HL-60 (cell line): ENCODE measurements at regions not wholly inside any gene's neighbourhood (a gene's known extent, or its start where the extent isn't known, plus 50 kb on each side); places are given as distances from the start of the nearest gene placed in this dataset.
"Not testable (repeated sequence)": the region's sequence is repeated elsewhere in the genome, so short reads cannot be mapped to it uniquely, and the experiment has no call there.

Experiments used
- DNase-seq, 2 experiments: peaks; one replicate each; pipeline ENCODE4 v3.0.0-alpha.2; 2010 to 2020; ENCODE audit warnings: low read depth in 1 of 2, low spot score in 1 of 2
- H3K27ac ChIP-seq: fragments of 250-450 bp; sonication (Bioruptor Pico); replicated peaks from 2 replicates; pipeline ENCODE4 v1.5.1; 2020; ENCODE audit warnings: mild to moderate bottlenecking, moderate library complexity
- H3K27me3 ChIP-seq: fragments of 250-450 bp; sonication (Bioruptor Pico); 2 replicates; pipeline ENCODE4 v1.5.1; 2021; ENCODE audit warnings: mild to moderate bottlenecking, moderate library complexity; ENCODE audit not compliant: insufficient read depth, poor library complexity, severe bottlenecking
- H3K4me3 ChIP-seq: replicated peaks from 2 replicates; pipeline ENCODE4 v1.5.1; 2011; ENCODE audit warnings: mild to moderate bottlenecking, control low read depth, low read length; ENCODE audit not compliant: insufficient read depth
- SPI1 ChIP-seq: IDR thresholded peaks from 2 replicates; pipeline ENCODE4 v1.6.1; 2012; ENCODE audit warnings: low read depth, mild to moderate bottlenecking, borderline replicate concordance
- TF ChIP-seq, protein P1 (sequence below): IDR thresholded peaks from one replicate; pipeline ENCODE4 v1.5.1; 2011; ENCODE audit warnings: low read length, control low read depth, inconsistent platforms; ENCODE audit not compliant: insufficient read depth

DNA sequence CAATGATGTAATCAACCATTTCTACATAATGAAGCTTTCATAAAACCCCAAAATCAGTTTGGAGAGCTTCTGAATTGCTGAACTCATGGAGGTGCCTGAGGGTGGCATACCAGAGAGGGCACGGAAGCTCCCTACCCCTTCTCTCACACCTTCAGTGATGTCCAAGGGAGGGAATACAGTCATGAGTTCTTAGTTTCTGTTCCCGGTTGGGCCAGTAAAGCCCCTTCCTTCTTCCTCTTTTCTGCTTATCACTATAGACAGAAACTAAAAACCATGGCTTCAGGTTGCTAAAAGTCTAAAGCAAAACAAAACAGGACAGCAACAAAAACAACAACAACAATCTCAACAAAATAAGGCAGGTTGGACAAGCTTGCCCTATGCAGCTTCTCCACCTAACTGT is 260.0 kb downstream of the SPATA31A6 start:
- H3K27me3 ChIP-seq, H3K27ac ChIP-seq, H3K4me3 ChIP-seq: not testable (repeated sequence)
- TF ChIP-seq SPI1: peak; percentile 27; the same call in 1 of the 2 replicates
- DNase-seq: peak in 1 of 2 experiments; percentile 7

- DNase-seq, H3K4me3 ChIP-seq, H3K27me3 ChIP-seq, H3K27ac ChIP-seq: not testable (repeated sequence)
Measured at GRCh38 chr9:42461436-42461835, 278.0 kb downstream of the SPATA31A6 start.

GRCh38 chr9:42461863-42462262 is 278.4 kb downstream of the SPATA31A6 start:
- not testable (repeated sequence) for H3K27me3 ChIP-seq, H3K27ac ChIP-seq, DNase-seq, H3K4me3 ChIP-seq

DNA sequence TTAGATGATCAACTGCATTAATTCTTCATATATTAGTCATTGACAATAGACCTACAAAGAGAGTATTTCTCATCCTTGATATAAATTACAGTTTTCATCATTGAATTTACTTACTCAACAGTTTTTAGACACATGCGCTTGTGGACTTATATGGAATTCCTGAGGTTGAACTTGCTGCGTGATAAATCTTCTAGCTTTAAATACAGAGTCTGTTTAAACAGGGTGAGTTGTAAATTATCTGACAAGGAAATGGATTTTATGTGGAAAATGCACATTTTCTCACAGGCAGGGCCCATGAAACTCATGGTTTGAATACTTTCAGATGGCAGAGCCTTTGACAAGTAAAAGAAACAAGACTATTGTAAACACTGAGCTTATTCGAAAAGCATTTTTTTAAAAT is 280.5 kb downstream of the SPATA31A6 start:
- H3K27ac ChIP-seq, H3K4me3 ChIP-seq, DNase-seq, H3K27me3 ChIP-seq: not testable (repeated sequence)

GRCh38 chr9:42470577-42470976 is 287.1 kb downstream of the SPATA31A6 start:
- not testable (repeated sequence) for H3K27ac ChIP-seq, H3K4me3 ChIP-seq, H3K27me3 ChIP-seq, DNase-seq
- TF ChIP-seq, protein P1, sequence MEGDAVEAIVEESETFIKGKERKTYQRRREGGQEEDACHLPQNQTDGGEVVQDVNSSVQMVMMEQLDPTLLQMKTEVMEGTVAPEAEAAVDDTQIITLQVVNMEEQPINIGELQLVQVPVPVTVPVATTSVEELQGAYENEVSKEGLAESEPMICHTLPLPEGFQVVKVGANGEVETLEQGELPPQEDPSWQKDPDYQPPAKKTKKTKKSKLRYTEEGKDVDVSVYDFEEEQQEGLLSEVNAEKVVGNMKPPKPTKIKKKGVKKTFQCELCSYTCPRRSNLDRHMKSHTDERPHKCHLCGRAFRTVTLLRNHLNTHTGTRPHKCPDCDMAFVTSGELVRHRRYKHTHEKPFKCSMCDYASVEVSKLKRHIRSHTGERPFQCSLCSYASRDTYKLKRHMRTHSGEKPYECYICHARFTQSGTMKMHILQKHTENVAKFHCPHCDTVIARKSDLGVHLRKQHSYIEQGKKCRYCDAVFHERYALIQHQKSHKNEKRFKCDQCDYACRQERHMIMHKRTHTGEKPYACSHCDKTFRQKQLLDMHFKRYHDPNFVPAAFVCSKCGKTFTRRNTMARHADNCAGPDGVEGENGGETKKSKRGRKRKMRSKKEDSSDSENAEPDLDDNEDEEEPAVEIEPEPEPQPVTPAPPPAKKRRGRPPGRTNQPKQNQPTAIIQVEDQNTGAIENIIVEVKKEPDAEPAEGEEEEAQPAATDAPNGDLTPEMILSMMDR: peak; percentile 21

DNA sequence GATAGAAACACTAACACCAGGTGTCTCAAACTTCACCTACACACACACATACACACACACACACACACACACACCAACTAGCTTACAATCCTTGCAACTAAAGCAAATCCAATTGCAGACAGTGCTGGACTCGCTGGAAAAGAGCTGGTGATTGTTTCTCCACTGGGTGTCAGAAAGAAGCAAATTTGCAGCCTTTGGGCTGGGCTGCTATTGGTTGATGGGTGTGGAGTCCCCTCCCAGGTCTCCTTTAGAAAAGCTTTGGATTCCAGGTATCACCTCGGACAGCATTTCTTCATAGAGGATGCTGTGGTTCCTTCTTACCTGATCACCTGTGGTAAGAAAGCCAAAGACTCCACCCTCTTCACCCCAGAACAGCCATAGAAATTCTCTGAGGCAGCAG is 307.5 kb downstream of the SPATA31A6 start:
- DNase-seq, H3K27me3 ChIP-seq, H3K27ac ChIP-seq, H3K4me3 ChIP-seq: not testable (repeated sequence)

DNA sequence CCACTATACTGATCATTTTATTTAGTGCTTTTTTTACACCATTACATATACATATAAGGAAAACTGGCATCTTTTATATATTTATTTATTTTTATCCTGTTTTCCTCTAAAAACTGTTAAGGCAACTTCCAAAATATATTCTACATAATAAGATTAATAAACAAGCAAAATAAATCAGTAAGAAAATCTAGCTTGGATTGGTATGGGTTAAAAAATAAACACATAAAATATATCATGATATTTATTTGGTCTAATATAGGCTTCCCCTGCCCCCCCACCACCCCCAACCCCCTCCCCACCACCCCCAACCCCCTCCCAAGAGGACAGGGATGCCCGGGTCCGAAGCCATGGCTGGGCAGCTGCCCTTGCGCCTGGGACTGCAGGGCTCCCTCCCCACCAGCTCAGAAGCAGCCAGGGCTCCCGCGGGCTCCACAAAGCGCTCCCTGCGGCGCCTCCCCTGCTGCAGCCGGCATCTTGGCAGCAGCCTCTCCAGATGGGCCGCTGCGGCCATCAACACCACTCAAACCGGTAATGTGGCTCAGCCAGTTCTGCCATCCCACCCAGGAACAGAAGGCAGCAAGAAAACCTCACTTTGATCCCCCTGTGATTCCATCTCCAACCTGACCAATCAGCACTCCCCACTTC is 319.3 kb downstream of the SPATA31A6 start:
- not testable (repeated sequence) for DNase-seq, H3K27ac ChIP-seq, H3K27me3 ChIP-seq, H3K4me3 ChIP-seq

DNA sequence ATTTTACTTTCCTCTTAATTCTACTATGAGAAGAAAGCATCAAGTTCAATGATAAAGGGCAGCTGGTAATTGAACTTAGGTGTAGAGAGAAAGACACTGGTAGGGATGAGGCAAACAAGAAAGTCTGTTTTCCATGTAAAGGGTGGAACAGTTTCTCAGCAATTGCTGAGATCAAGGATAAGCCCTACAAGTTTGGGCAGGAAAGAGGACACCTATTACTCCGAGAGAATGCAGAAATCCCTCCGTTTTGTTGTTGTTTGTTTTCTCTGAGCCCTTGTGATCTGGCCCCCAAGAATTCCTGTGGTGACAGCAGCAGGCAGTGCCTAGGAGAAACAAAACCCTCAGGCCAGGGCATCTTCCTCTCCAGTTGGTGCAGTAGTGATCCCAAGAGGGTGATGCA is 324.7 kb downstream of the SPATA31A6 start:
- DNase-seq, H3K4me3 ChIP-seq, H3K27ac ChIP-seq, H3K27me3 ChIP-seq: not testable (repeated sequence)

DNA sequence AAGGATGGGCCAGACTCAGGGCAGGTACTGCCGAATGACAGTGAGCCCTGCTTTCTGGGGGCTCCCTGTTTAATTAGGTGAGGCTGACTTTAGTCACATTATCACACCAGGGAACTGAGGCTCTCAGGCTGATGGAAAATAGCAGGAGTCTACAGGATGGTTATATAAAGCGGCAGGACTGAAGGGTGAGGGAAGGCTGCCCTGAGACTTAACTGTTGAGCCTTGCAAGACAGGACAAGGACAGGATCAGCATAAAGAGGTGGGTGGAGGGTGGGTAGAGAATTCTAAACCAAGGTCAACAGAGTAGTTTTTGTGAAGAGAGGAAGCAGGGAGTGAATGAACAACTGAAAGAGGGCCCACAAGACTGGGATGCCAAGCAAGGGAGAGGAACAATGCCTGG is 330.1 kb downstream of the SPATA31A6 start:
- H3K27ac ChIP-seq, H3K27me3 ChIP-seq, H3K4me3 ChIP-seq, DNase-seq: not testable (repeated sequence)

DNA sequence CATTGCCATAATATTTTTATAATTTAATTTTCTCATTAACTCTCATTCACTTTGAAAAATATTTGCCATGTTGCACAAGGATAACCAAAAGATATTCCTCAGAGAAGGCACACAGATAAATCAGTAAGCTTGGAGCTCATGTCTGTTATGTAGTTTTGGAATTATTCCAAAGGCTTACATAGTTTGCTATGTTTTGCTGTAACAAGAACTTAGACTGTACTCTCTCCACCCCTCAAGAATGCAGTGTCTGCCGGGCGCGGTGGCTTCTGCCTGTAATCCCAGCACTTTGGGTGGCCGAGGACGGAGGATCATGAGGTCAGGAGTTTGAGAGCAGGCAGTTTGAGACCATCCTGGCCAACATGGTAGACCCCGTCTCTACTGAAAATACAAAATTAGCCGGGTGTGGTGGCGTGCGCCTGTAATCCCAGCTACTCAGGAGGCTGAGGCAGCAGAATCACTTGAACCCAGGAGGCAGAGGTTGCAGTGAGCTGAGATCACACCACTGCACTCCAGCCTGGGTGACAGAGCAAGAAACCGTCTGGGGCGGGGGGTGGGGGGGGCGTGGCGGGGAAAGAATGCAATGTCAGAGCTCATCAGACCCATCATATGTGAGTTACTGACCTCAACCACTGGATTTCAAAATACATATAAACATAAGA is 351.0 kb downstream of the SPATA31A6 start:
- DNase-seq, H3K27me3 ChIP-seq, H3K4me3 ChIP-seq, H3K27ac ChIP-seq: not testable (repeated sequence)

DNA sequence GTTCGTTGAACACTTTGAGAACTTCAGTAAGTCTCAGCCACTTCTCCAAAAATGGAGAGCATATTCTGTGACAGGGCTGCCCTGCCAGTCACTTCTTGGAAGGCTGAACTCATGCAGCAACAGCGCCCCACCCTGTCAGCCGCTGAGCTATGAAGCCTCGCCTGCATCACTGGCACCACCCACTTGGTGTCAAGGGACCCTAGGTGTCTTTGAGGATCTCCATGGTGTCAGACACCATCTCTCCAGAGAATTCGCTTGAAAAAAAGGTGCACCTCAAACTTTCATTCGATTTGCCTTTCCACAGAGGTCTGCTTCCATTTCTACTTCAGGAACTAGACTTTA is 351.5 kb downstream of the SPATA31A6 start:
- DNase-seq: peak in 1 of 2 experiments; percentile 71
- not testable (repeated sequence) for H3K27ac ChIP-seq, H3K27me3 ChIP-seq, H3K4me3 ChIP-seq

DNA sequence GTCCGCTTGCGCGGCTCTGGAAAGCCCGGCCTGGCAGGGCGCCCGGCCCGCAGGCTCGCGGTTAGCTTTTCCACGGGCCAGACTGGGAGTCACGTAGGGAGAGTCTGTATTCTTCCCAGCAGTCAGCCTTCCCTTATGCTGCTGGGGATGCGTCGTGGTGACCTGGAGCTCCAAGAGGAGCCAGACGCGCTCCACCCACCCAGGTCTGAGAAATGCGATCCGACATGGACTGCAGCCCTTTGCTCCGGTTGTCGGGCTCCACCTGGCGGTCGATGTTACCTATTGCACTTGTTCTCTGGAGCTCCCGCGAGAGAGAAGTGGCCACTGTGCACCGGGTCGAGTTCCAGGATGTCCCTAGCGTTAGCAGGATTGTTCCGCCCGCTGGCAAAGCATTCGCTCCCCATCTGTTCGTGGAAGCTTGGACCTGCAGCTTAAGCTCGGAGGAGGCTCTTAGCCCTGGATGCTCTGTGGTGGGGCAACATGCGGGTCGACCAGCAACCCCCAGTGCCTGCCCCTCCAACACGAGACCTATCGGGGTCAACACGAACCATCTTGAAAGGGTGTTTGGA is 367.4 kb downstream of the SPATA31A6 start:
- H3K4me3 ChIP-seq, H3K27me3 ChIP-seq, DNase-seq, H3K27ac ChIP-seq: not testable (repeated sequence)

- not testable (repeated sequence) for H3K27ac ChIP-seq, DNase-seq, H3K4me3 ChIP-seq, H3K27me3 ChIP-seq
Measured at GRCh38 chr9:42568530-42568929, 385.1 kb downstream of the SPATA31A6 start.
